NOMO-1 treated with DMSO at 0.1 percent for 48 hours (cell line): ENCODE measurements at regions not wholly inside any gene's neighbourhood (a gene's known extent, or its start where the extent isn't known, plus 50 kb on each side); places are given as distances from the start of the nearest gene placed in this dataset.

Experiments
- DNase-seq: peaks from one replicate; lab custom pipeline; 2025; ENCODE audit not compliant: unreplicated experiment; lab: John Stamatoyannopoulos, UW

GRCh38 chr14:100638211-100638855, 51.1 kb upstream of the BEGAIN start:
- DNase-seq: no peak

- DNase-seq: no peak
These were observed 52.1 kb upstream of the BEGAIN start for GRCh38 chr14:100639280-100639679.

GRCh38 chr14:100640471-100641273, 53.5 kb upstream of the BEGAIN start:
- DNase-seq: peak; percentile 14

GRCh38 chr14:100641274-100641860, 54.1 kb upstream of the BEGAIN start:
- no peak for DNase-seq

- no peak for DNase-seq
These were observed 56.2 kb upstream of the BEGAIN start for GRCh38 chr14:100643426-100643825.

- DNase-seq: no peak
These were observed 57.2 kb upstream of the BEGAIN start for GRCh38 chr14:100644383-100644782.

- no peak for DNase-seq
These were observed 57.6 kb upstream of the BEGAIN start for GRCh38 chr14:100644784-100645183.

- peak; percentile 81 for DNase-seq
These were observed 58.2 kb upstream of the BEGAIN start for GRCh38 chr14:100645196-100645981.

- DNase-seq: no peak
These were observed 58.7 kb upstream of the BEGAIN start for GRCh38 chr14:100645982-100646314.

- DNase-seq: no peak
These were observed 61.4 kb upstream of the BEGAIN start for GRCh38 chr14:100648474-100649172.

- no peak for DNase-seq
These were observed 61.9 kb upstream of the BEGAIN start for GRCh38 chr14:100649173-100649519.

GRCh38 chr14:100651999-100652508, 64.8 kb upstream of the BEGAIN start:
- no peak for DNase-seq

GRCh38 chr14:100652744-100653143, 65.5 kb upstream of the BEGAIN start:
- no peak for DNase-seq

- DNase-seq: no peak
These were observed 66.2 kb upstream of the BEGAIN start for GRCh38 chr14:100653409-100653808.

GRCh38 chr14:100654025-100654813, 67.0 kb upstream of the BEGAIN start:
- DNase-seq: no peak

- no peak for DNase-seq
These were observed 67.9 kb upstream of the BEGAIN start for GRCh38 chr14:100654814-100655740.

- DNase-seq: no peak
These were observed 68.5 kb upstream of the BEGAIN start for GRCh38 chr14:100655741-100656085.

- DNase-seq: no peak
These were observed 69.7 kb upstream of the DLK1 start for GRCh38 chr14:100656996-100657395.

- no peak for DNase-seq
These were observed 68.9 kb upstream of the DLK1 start for GRCh38 chr14:100657780-100658179.
